Activated CD4-positive, alpha-beta T cell treated with anti-CD3 and anti-CD28 coated beads, Interleukin-2, amount 50 U/mL, for 48 hours (primary cell): ENCODE measurements at regions not wholly inside any gene's neighbourhood (a gene's known extent, or its start where the extent isn't known, plus 50 kb on each side); places are given as distances from the start of the nearest gene placed in this dataset.

Source experiments
- DNase-seq, 2 experiments: peaks; one replicate each; pipeline ENCODE4 v3.0.0-alpha.2; 2020

DNA sequence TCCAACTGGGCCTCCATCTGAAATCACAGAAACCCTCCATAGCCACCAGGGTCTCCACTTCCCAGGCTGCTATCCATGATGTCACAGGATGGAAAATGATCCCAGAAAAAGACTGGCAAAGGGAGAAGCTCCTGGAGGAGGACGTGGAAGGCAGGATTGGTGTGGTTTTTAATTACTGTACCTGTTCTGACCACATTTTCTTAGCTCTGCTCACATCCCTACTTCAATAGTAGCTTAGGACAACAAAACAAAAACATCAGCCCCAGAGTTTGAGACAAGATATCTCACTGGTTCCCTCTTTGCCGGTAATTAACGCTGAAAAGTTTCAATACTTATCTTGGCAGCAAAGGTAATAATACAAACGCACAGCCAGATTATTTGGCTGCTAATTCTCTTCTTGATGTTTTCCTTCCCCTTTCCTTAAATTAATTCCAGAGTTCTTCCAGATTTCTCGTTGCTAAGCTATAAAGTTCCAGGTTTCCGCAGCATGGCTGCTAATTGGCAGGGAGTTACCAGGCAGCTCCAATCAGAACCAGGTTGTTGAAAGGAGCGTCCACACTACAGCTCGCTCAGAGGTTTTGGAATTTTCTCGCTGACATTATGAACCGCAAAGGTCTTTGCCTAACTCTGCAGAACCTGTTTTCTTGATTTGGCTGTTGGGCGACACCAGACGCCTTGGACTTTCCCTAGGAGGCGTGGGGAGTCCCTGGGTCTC, 263.4 kb downstream of the MRTFB start:
- DNase-seq = no peak

DNA sequence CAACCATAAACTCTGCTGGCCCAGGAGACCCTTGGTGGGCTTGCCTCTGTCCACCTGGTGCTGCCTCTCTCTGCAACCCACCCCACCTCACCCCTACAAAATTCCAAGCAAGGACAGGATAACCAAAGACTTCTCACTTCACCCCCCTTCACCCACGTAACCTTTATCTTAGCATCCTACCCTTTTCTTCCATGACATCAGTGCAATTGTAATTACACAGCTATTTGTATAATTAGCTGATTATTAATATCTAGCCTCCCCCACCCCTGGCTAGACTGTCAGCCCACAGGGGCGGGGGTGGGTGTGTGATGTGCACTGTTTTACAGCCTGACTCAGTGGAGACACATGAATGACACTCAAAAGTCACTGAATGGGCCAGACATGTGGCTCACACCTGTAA, 262.2 kb downstream of the MRTFB start:
- no peak for DNase-seq

DNA sequence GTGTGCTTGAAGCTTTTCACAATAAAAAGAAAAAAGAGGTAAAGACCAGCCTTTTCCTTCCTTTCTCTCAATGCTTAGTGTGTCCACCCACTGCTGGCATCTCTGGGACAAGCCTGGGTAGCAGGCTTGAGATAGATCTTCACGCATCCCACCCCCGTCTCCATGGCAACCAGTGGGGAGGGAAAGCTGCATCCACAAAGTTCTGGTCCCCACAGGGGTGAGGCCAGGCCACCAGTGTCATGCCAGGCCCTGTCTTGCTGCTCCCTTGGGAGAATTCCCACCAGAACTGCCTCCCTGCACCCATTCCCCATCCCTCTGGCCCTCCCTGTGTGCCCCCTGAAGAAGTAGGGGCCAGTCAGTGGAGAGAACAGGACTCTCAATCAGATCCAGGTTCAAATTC, 259.9 kb downstream of the MRTFB start:
- DNase-seq = no peak

DNA sequence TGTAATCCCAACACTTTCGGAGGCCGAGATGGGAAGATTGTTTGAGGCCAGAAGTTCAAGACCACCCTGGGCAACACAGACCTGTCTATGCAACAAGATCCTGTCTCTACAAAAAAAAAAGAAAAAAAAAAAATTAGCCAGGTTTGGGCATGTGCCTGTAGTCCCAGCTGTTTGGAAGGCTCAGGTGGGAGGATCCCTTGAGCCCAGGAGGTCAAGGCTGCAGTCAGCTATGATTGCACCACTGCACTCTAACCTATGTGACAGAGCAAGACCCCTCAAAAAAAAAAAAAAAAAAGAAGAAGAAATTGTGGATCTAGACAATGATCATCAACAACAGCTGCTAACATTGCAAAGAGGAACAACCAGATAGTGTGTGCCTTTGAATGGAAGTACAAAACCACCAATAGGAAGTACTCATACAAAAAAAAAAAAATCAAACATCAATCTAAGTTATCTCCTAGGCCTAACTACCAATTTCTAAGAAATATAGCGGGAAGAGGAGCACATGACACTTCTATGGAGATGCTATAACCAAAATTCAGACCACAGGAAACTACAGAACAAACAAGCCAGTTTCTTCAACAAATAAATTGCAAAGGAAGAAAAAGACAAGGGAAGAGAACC, 258.7 kb downstream of the MRTFB start:
- no peak for DNase-seq

DNA sequence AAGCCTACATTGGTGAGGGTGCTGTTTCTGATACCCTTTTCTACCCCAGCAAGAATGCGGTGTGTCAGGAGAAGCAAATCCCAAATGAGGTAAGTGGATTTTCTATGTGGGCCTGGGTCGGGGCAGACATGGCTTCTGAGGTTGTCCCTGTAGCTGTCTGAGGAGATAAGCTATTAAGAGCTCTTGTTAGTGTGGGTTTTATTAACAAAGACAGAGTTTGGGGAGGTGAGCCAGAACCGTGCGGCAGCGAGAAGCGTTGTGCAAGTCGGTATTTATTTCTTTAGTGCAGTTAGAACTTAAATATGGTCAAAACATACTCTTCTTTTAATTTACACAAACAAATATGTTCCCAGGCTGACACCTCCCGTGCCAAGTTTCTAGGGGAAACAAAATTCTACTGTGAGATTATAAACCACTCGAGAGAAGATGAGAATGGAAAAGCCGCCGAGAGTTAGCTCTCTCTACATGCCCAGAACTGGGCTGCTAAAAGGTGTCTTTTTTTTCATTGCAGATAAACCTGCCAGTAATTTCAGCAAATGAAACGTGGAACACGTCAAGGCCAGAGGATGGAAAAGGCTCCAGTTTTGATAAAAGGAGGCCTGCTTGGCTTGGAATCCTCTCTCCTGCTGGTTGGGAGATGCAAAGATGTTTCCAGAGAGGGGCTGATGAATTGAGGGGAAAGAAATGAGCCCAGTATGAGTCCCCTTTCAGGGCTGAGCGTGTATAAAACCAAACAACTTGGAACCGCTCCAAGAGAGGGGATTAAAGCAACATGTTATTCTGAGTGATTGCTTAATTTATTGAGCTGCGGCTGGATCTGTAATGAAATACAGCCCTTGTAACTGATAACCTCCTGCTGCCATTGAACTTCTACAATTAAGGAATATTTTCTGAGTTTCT, 254.6 kb downstream of the MRTFB start:
- DNase-seq = no peak

DNA sequence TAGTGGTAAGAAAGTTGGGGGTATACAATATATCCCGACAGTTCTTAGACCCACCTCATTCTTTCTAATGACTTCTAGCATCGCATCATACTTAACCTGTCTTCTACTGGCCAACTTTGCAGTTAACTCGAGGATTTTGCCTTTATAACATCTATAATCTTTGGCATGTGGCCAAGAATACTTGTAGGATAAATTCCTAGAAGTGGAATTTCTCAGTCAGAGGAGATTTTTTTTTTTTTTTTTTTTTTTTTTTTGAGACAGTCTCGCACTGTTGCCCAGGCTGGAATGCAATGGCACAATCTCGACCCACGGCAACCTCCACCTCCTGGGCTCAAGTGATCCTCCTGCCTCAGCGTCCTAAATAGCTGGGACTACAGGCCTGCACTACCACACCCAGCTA, 253.5 kb downstream of the MRTFB start:
- DNase-seq = no peak

DNA sequence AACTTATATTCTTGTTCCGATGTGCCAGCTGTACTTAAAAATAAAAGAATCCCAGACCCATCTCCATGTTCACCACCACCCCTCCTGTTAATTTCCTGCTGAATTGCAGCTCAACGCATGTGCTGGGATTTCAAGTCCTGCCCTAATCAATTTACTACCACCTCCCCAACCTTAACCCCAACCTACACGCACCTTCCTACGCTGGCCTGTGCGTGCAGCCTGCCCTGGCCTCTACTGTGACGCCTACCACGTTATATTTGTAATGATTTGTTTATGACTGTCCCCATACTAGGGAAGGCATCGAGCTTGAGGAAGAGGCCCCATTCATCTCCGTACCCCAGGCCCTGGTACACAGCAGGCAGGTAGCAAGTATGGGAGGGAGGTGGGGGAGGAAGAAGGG, 251.1 kb downstream of the MRTFB start:
- no peak for DNase-seq

DNA sequence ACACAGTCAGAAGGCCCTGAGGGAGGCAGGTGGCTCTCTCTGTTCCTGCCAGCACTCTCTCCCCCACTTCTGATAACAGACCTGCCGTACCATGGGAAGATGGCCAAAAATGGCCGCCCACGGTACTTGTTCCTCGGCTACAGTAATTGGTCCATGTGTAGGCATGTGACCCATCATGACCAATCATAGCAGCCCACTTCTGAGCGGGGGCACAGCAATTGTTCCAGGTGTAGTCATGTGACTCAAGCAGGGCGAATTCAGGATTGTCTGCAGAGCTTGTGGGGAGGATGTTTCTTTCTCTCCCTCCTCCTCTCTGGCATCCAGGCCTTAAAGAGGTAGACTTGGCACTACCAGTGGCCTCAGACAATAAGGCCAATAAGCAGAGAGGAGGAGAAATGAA, 250.4 kb downstream of the MRTFB start:
- no peak for DNase-seq

DNA sequence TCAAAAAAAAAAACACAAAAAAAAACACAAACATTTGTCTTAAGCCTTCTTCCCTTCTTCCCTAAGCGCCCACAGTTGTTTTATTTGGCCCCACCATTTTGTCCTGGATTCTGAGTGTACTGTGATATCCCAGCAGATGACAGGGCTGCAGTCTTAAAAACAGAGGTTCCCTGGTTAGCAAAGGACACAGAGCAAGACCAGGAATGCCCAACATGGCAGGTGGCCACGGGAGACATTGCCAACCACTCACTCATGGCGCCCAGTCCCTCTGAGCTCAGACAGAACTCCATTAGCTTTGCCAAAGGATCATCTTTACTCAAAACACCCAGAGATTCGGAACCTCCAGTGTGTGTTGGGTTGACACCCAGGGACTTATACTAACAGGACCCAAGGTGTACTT, 249.3 kb downstream of the MRTFB start:
- DNase-seq = no peak
